Left colon (tissue), 2 donors: ENCODE measurements at regions not wholly inside any gene's neighbourhood (a gene's known extent, or its start where the extent isn't known, plus 50 kb on each side); places are given as distances from the start of the nearest gene placed in this dataset.

ENCODE experiments used
- ATAC-seq: fragments of 200-7000 bp; cut with Tn5 transposase; one replicate; pipeline ENCODE4 v1.9.1; 2020; ENCODE audit warnings: mild to moderate bottlenecking, moderate library complexity
- DNase-seq, 2 donors: peaks; one replicate each; pipeline ENCODE4 v3.0.0-alpha.2; 2020
- intact Hi-C, 2 donors: fragments of 100-400 bp; cut with DNase I in 1 of 2; cut with micrococcal nuclease in 1 of 2; formaldehyde crosslinking; loops; one replicate each; pipeline versions ENCODE4 v1.11.2 to v1.14.0; 2022; cut with DNase I, micrococcal nuclease
- donor health status: DM: no; HTN: no; CAD: no.
- donor health status: DM: yes; HTN: yes; CAD: no.

GRCh38 chr12:58804749-58805148, 115.6 kb downstream of the LRIG3 start:
- intact Hi-C loops = no loop called here
- no peak for ATAC-seq
- no peak for DNase-seq

GRCh38 chr12:58809064-58809607, 111.2 kb downstream of the LRIG3 start:
- intact Hi-C loops = no loop called here
- DNase-seq = no peak
- ATAC-seq = no peak

- ATAC-seq (no peak), DNase-seq (no peak)
- intact Hi-C loops = no loop called here
Observed at GRCh38 chr12:58811346-58811745, 109.0 kb downstream of the LRIG3 start.

GRCh38 chr12:58812214-58812613, 108.1 kb downstream of the LRIG3 start:
- no peak for ATAC-seq
- no peak for DNase-seq
- intact Hi-C loops = no loop called here

- ATAC-seq = no peak
- DNase-seq = no peak
- intact Hi-C loops = no loop called here
Observed at GRCh38 chr12:58814036-58814435, 106.3 kb downstream of the LRIG3 start.

- ATAC-seq = no peak
Observed at GRCh38 chr12:58815235-58815634, 105.1 kb downstream of the LRIG3 start.

GRCh38 chr12:58818546-58818945, 101.8 kb downstream of the LRIG3 start:
- ATAC-seq (no peak), DNase-seq (no peak)
- intact Hi-C loops = no loop called here

More at GRCh38 chr12:58815235-58815634, 105.1 kb downstream of the LRIG3 start:
- no peak for DNase-seq
- intact Hi-C loops = no loop called here

- intact Hi-C loops = no loop called here
- ATAC-seq (no peak), DNase-seq (no peak)
Observed at GRCh38 chr12:58819345-58819744, 101.0 kb downstream of the LRIG3 start.

- intact Hi-C loops = no loop called here
- ATAC-seq = no peak
- no peak for DNase-seq
Observed at GRCh38 chr12:58819985-58820384, 100.3 kb downstream of the LRIG3 start.
